ENCODE measurements at regions not wholly inside any gene's neighbourhood (a gene's known extent, or its start where the extent isn't known, plus 50 kb on each side); places are given as distances from the start of the nearest gene placed in this dataset.
"Not testable (repeated sequence)": the region's sequence is repeated elsewhere in the genome, so short reads cannot be mapped to it uniquely, and the experiment has no call there.

- no peak for DNase-seq
Measured at GRCh38 chr7:65453341-65454030, 79.8 kb downstream of the ZNF92 start.

GRCh38 chr7:65454469-65454868 is 80.8 kb downstream of the ZNF92 start:
- DNase-seq, result no peak

- not testable (repeated sequence) for DNase-seq
Measured at GRCh38 chr7:65455050-65455449, 81.4 kb downstream of the ZNF92 start.

- DNase-seq, result no peak
Measured at GRCh38 chr7:65457705-65458104, 84.0 kb downstream of the ZNF92 start.

- DNase-seq, result no peak
Measured at GRCh38 chr7:65459438-65459837, 85.8 kb downstream of the ZNF92 start.

- no peak for DNase-seq
Measured at GRCh38 chr7:65462148-65462716, 88.6 kb downstream of the ZNF92 start.

GRCh38 chr7:65463184-65463583 is 89.5 kb downstream of the ZNF92 start:
- no peak for DNase-seq

- not testable (repeated sequence) for DNase-seq
Measured at GRCh38 chr7:65469919-65470558, 96.4 kb downstream of the ZNF92 start.

- no peak for DNase-seq
Measured at GRCh38 chr7:65471587-65471986, 97.9 kb downstream of the ZNF92 start.

- no peak for DNase-seq
Measured at GRCh38 chr7:65475040-65475726, 101.5 kb downstream of the ZNF92 start.

GRCh38 chr7:65475734-65476319 is 102.2 kb downstream of the ZNF92 start:
- DNase-seq, result peak; percentile 39

GRCh38 chr7:65477326-65477725 is 103.7 kb downstream of the ZNF92 start:
- no peak for DNase-seq

GRCh38 chr7:65489260-65489767 is 115.7 kb downstream of the ZNF92 start:
- no peak for DNase-seq

- DNase-seq, result not testable (repeated sequence)
Measured at GRCh38 chr7:65496697-65497096, 123.0 kb downstream of the ZNF92 start.

- no peak for DNase-seq
Measured at GRCh38 chr7:65503434-65504152, 129.9 kb downstream of the ZNF92 start.

GRCh38 chr7:65504504-65505319 is 131.1 kb downstream of the ZNF92 start:
- not testable (repeated sequence) for DNase-seq

- DNase-seq, result not testable (repeated sequence)
Measured at GRCh38 chr7:65505320-65505633, 131.6 kb downstream of the ZNF92 start.

- DNase-seq, result not testable (repeated sequence)
Measured at GRCh38 chr7:65508581-65509367, 135.1 kb downstream of the ZNF92 start.

- DNase-seq, result no peak
Measured at GRCh38 chr7:65509368-65510186, 135.9 kb downstream of the ZNF92 start.

- DNase-seq, result not testable (repeated sequence)
Measured at GRCh38 chr7:65510187-65510538, 136.5 kb downstream of the ZNF92 start.

Measured in activated CD4-positive, alpha-beta T cell treated with anti-CD3 and anti-CD28 coated beads, Interleukin-2, amount 50 U/mL, for 16 hours (primary cell).